Stomach (tissue), 8 donors: ENCODE measurements at regions not wholly inside any gene's neighbourhood (a gene's known extent, or its start where the extent isn't known, plus 50 kb on each side); places are given as distances from the start of the nearest gene placed in this dataset.

Experiments
- DNase-seq, 2 donors: peaks; one replicate each; pipeline versions ENCODE4 v3.0.0 to v3.0.0-alpha.2; 2013 to 2019
- H3K27ac ChIP-seq, 5 donors: fragments of 200-600 bp in 4 of 5; sonication (generic) in 4 of 5; one replicate each; pipeline ENCODE4 v1.5.1; 2013 to 2019; ENCODE audit warnings: mild to moderate bottlenecking in 1 of 5, moderate library complexity in 1 of 5
- H3K27me3 ChIP-seq, 3 donors: fragments of 200-600 bp; sonication (generic); one replicate each; pipeline ENCODE4 v1.5.1; 2017 to 2019; ENCODE audit warnings: mixed run types in 1 of 3
- H3K36me3 ChIP-seq, 4 donors: fragments of 200-600 bp; sonication (generic); 1 replicate in 3 of 4; 2 replicates in 1 of 4; pipeline ENCODE4 v1.5.1; 2016 to 2019
- H3K4me1 ChIP-seq, 4 donors: fragments of 200-600 bp; sonication (generic); one replicate each; pipeline ENCODE4 v1.5.1; 2016 to 2019
- H3K4me3 ChIP-seq, 4 donors: fragments of 200-600 bp; sonication (generic) in 3 of 4; one replicate each; pipeline ENCODE4 v1.5.1; 2016 to 2019; ENCODE audit warnings: mild to moderate bottlenecking in 1 of 4
- H3K9me3 ChIP-seq, 4 donors: fragments of 200-600 bp; sonication (generic); one replicate each; pipeline ENCODE4 v1.5.1; 2016 to 2019
- EP300 ChIP-seq: sonication (generic); formaldehyde crosslinking; IDR thresholded peaks from one replicate; pipeline ENCODE4 v1.6.1; 2017; ENCODE audit warnings: antibody characterized with exemption
- POLR2A ChIP-seq, 4 donors: fragments of 450-650 bp; IDR thresholded peaks; one replicate each; pipeline ENCODE4 v1.6.1; 2016; ENCODE audit warnings: antibody characterized with exemption in 4 of 4, control low read depth in 2 of 4, mild to moderate bottlenecking in 1 of 4, moderate library complexity in 1 of 4
- POLR2AphosphoS5 ChIP-seq, 3 donors: sonication (generic); formaldehyde crosslinking; IDR thresholded peaks; one replicate each; pipeline ENCODE4 v1.6.1; 2016; ENCODE audit warnings: antibody characterized with exemption in 3 of 3
- WGBS, 5 donors: extraction: QIAGEN DNeasy Blood & Tissue Kit in 3 of 5; methylation state at CpG; one replicate each; pipeline versions ENCODE4 v1.1.5 to v1.1.7; 2013 to 2018; 5-methylcytosine and 5-hydroxymethylcytosine counted together
- intact Hi-C: fragments of 100-400 bp; cut with DNase I; formaldehyde crosslinking; loops from one replicate; pipeline ENCODE4 v1.15.1; 2023; ENCODE audit warnings: low total_unique reads
- TF ChIP-seq, protein P1 (sequence below), 7 experiments: fragments of 450-650 bp in 4 of 7; fragments of 200-600 bp in 3 of 7; sonication (generic) in 3 of 7; IDR thresholded peaks; one replicate each; pipeline ENCODE4 v1.5.1; 2016 to 2019; ENCODE audit warnings: antibody characterized with exemption in 7 of 7, control low read depth in 2 of 7, mild to moderate bottlenecking in 1 of 7
- donor health status: healthy with polysubstance abuse.
- donor health status: Bipolar disorder and iron deficiency.
- donor health status: healthy.

DNA sequence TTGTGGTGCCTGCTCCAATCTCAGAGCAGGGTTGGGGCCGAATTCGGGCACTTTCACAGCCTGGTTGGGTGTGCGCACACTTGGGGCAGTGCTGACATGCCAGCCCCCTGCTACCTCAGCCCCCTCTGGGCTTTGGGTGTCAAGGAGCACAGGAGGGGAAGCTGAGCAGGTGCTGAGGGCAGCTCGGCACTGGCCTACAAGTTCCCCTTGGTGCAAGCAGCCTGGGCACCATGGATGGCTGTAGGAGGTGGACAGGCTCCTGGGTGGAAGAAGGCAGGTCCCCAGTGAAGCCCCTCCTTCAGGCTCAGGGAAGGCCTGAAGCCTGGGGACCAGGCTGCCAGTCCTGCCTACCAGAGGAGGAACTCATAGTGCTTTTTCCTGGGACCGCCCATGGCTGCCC lies 326.6 kb downstream of the NDFIP2 start:
- H3K4me3 ChIP-seq = no peak overlapping the region
- no peaks in the 10 kb centered on the region for H3K27me3 ChIP-seq
- no peak overlapping the region for H3K27ac ChIP-seq
- no peaks in the 10 kb centered on the region for H3K36me3 ChIP-seq
- DNase-seq = no peak
- intact Hi-C loops = no loop called here
- 72 to 90% (median 77%) methylated on average over 4 to 5 of the region's 5 CpGs for WGBS, 5 donors
- H3K4me1 ChIP-seq = no peaks in the 10 kb centered on the region
- no peak for TF ChIP-seq EP300
- H3K9me3 ChIP-seq = no peaks in the 10 kb centered on the region

DNA sequence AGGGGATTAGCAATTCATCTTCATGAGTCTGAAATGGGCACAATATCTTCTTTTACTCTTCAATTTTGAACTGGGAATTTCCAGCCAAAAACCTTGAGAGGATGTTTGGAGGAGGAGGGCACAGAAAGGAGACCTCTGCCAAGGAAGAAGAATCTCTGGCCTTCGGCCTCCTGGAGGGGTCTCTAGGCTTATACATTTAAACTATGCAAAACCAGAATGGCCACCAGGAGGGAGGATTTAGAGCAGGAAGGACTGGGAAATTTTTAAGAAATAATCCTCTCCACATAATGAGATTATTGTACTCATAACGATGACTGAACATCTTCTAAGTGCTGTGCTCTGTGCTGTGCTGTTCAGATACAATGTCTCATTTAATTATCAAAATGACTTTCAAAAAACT lies 325.9 kb downstream of the NDFIP2 start:
- H3K9me3 ChIP-seq = no peaks in the 10 kb centered on the region
- DNase-seq = no peak
- intact Hi-C loops = no loop called here
- WGBS, 5 donors = 94 to 100% (median 96%) methylated on average over 2 of the region's 2 CpGs
- H3K4me1 ChIP-seq = no peaks in the 10 kb centered on the region
- TF ChIP-seq POLR2AphosphoS5 (IDR thresholded peaks at IDR 0.05) (no peak), EP300 (no peak), POLR2A (IDR thresholded peaks at IDR 0.05) (no peak)
- TF ChIP-seq, protein P1, sequence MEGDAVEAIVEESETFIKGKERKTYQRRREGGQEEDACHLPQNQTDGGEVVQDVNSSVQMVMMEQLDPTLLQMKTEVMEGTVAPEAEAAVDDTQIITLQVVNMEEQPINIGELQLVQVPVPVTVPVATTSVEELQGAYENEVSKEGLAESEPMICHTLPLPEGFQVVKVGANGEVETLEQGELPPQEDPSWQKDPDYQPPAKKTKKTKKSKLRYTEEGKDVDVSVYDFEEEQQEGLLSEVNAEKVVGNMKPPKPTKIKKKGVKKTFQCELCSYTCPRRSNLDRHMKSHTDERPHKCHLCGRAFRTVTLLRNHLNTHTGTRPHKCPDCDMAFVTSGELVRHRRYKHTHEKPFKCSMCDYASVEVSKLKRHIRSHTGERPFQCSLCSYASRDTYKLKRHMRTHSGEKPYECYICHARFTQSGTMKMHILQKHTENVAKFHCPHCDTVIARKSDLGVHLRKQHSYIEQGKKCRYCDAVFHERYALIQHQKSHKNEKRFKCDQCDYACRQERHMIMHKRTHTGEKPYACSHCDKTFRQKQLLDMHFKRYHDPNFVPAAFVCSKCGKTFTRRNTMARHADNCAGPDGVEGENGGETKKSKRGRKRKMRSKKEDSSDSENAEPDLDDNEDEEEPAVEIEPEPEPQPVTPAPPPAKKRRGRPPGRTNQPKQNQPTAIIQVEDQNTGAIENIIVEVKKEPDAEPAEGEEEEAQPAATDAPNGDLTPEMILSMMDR (IDR thresholded peaks at IDR 0.05) = no peak
- H3K27me3 ChIP-seq = no peaks in the 10 kb centered on the region
- H3K4me3 ChIP-seq = no peak overlapping the region
- H3K36me3 ChIP-seq = no peaks in the 10 kb centered on the region
- no peak overlapping the region for H3K27ac ChIP-seq

DNA sequence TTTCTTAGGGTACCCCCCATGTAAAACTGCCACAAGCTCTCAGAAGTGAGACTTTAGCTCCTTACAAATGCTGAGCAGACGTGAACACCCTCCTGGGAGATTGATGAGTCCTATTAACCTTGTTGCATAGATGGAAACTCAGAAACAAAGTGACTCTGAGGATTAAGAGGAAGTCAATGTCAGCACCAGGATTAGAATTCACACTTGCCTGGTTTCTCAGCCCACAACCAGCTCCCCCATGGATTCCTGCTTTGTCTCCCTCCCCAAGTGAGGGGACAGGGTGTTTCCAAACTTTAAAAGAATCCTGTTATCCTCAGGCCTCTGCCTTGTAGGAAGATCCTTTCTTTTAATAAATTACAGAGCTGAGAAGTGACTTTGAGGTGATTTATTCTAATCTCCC lies 324.4 kb downstream of the NDFIP2 start:
- no peaks in the 10 kb centered on the region for H3K4me1 ChIP-seq
- no peak overlapping the region for H3K27ac ChIP-seq
- intact Hi-C loops = no loop called here
- H3K4me3 ChIP-seq = no peak overlapping the region
- H3K9me3 ChIP-seq = no peaks in the 10 kb centered on the region
- DNase-seq = no peak
- no peaks in the 10 kb centered on the region for H3K27me3 ChIP-seq
- H3K36me3 ChIP-seq = no peaks in the 10 kb centered on the region
- TF ChIP-seq POLR2A (IDR thresholded peaks at IDR 0.05) (no peak), EP300 (no peak), POLR2AphosphoS5 (IDR thresholded peaks at IDR 0.05) (no peak)
- TF ChIP-seq, protein P1 (IDR thresholded peaks at IDR 0.05) = no peak
- 67 to 89% (median 78%) methylated on average over 1 of the region's 1 CpG for WGBS, 5 donors

DNA sequence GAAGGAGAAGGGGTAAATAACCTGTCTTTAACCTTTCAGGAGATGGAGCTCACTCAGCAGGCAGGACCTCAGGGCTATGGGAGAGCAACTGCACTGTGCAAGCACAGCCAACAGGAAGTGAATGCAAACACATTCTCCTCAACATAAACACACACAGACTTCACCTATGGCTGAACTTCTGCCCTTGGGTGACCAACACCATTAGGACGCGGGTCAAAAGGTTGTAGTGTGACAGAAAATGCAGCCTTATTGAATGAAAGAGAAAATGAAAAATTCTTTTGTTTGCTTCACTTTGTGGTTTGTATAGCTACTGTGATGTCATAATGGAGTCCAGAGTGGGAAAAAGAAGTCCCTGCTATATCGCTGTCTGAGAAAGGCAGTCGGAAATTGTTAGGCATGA lies 323.0 kb downstream of the NDFIP2 start:
- no peaks in the 10 kb centered on the region for H3K4me1 ChIP-seq
- intact Hi-C loops = no loop called here
- H3K9me3 ChIP-seq = no peaks in the 10 kb centered on the region
- H3K27ac ChIP-seq = no peak overlapping the region
- TF ChIP-seq EP300 = no peak
- TF ChIP-seq POLR2AphosphoS5 (IDR thresholded peaks at IDR 0.05) = no peak
- no peak for TF ChIP-seq POLR2A (IDR thresholded peaks at IDR 0.05)
- TF ChIP-seq, protein P1 (IDR thresholded peaks at IDR 0.05) = no peak
- peak in 1 of 2 donors; percentile 39 for DNase-seq
- H3K4me3 ChIP-seq = no peak overlapping the region
- 56 to 69% (median 63%) methylated on average over 4 of the region's 4 CpGs for WGBS, 5 donors
- no peaks in the 10 kb centered on the region for H3K36me3 ChIP-seq
- H3K27me3 ChIP-seq = no peaks in the 10 kb centered on the region

DNA sequence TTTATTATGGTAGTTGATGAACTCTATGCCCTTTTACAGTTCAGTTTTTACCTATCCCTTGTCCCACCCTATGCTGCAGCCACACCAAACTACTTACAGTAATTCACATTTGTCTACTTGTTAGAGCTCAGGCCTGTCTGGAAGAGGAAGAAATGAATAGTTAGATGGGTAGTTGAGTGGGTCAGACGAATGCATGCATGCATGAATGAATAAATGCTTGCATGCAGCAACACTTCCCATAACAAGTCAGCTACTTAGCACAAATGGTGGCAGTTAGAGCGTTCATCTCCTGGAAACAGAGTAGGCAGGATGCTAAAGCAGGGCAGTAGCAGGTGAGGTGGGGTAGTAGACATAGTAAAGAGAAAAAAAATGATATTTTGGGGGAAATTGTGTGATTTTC lies 322.3 kb downstream of the NDFIP2 start:
- no peak overlapping the region for H3K27ac ChIP-seq
- H3K27me3 ChIP-seq = no peaks in the 10 kb centered on the region
- TF ChIP-seq, protein P1 (IDR thresholded peaks at IDR 0.05) = no peak
- no peak for TF ChIP-seq POLR2A (IDR thresholded peaks at IDR 0.05)
- no peak for TF ChIP-seq EP300
- TF ChIP-seq POLR2AphosphoS5 (IDR thresholded peaks at IDR 0.05) = no peak
- H3K4me1 ChIP-seq = no peaks in the 10 kb centered on the region
- DNase-seq = no peak
- WGBS, 5 donors = 87 to 92% (median 90%) methylated on average over 2 of the region's 2 CpGs
- H3K4me3 ChIP-seq = no peak overlapping the region
- no peaks in the 10 kb centered on the region for H3K36me3 ChIP-seq
- no peaks in the 10 kb centered on the region for H3K9me3 ChIP-seq
- intact Hi-C loops = no loop called here
